ENCODE measurements at regions not wholly inside any gene's neighbourhood (a gene's known extent, or its start where the extent isn't known, plus 50 kb on each side); places are given as distances from the start of the nearest gene placed in this dataset.

- H3K4me3 Mint-ChIP-seq, result no peak overlapping the region
Observed at GRCh38 chr5:136924490-136924889, 559.1 kb upstream of the TRPC7 start.

GRCh38 chr5:136910625-136911024 lies 545.3 kb upstream of the TRPC7 start:
- intact Hi-C loops (cut with micrococcal nuclease), result no loop called here
- POLR2A ChIA-PET, result no interaction called here
- Mint-ChIP-seq H3K36me3 (no peaks in the 10 kb centered on the region), H3K9me3 (peaks cover 3% of the 10 kb centered on the region), H3K4me1 (ENCODE audit: low read depth) (no peaks in the 10 kb centered on the region), H3K27me3 (no peaks in the 10 kb centered on the region), H3K4me3 (no peak overlapping the region), H3K27ac (no peak overlapping the region)
- CTCF ChIA-PET, result no interaction called here
- no peak for DNase-seq

More at GRCh38 chr5:136924490-136924889, 559.1 kb upstream of the TRPC7 start:
- Mint-ChIP-seq H3K27ac (no peak overlapping the region), H3K9me3 (peaks cover 9% of the 10 kb centered on the region), H3K27me3 (no peaks in the 10 kb centered on the region), H3K4me1 (ENCODE audit: low read depth) (no peaks in the 10 kb centered on the region), H3K36me3 (no peaks in the 10 kb centered on the region)
- ChIA-PET POLR2A (no interaction called here), CTCF (no interaction called here)
- intact Hi-C loops (cut with micrococcal nuclease), result no loop called here
- DNase-seq, result no peak

GRCh38 chr5:136909906-136910305 lies 544.6 kb upstream of the TRPC7 start:
- intact Hi-C loops (cut with micrococcal nuclease), result no loop called here
- no peaks in the 10 kb centered on the region for H3K36me3 Mint-ChIP-seq
- no peak overlapping the region for H3K4me3 Mint-ChIP-seq
- peaks cover 3% of the 10 kb centered on the region for H3K9me3 Mint-ChIP-seq
- H3K27me3 Mint-ChIP-seq, result no peaks in the 10 kb centered on the region
- H3K27ac Mint-ChIP-seq, result no peak overlapping the region
- ChIA-PET CTCF (no interaction called here), POLR2A (no interaction called here)
- no peak for DNase-seq
- H3K4me1 Mint-ChIP-seq (ENCODE audit: low read depth), result no peaks in the 10 kb centered on the region

- DNase-seq, result no peak
- intact Hi-C loops (cut with micrococcal nuclease), result no loop called here
- no peaks in the 10 kb centered on the region for H3K9me3 Mint-ChIP-seq
- CTCF ChIA-PET, result no interaction called here
- no peaks in the 10 kb centered on the region for H3K4me1 Mint-ChIP-seq (ENCODE audit: low read depth)
- no peaks in the 10 kb centered on the region for H3K27me3 Mint-ChIP-seq
- no peaks in the 10 kb centered on the region for H3K36me3 Mint-ChIP-seq
- H3K27ac Mint-ChIP-seq, result no peak overlapping the region
- POLR2A ChIA-PET, result no interaction called here
- no peak overlapping the region for H3K4me3 Mint-ChIP-seq
Observed at GRCh38 chr5:136907371-136907770, 542.0 kb upstream of the TRPC7 start.

GRCh38 chr5:136906545-136906944 lies 541.2 kb upstream of the TRPC7 start:
- intact Hi-C loops (cut with micrococcal nuclease), result no loop called here

GRCh38 chr5:136905571-136905970 lies 540.2 kb upstream of the TRPC7 start:
- Mint-ChIP-seq H3K9me3 (peaks cover 5% of the 10 kb centered on the region), H3K27ac (no peak overlapping the region), H3K4me1 (ENCODE audit: low read depth) (no peaks in the 10 kb centered on the region), H3K36me3 (no peaks in the 10 kb centered on the region), H3K27me3 (no peaks in the 10 kb centered on the region), H3K4me3 (no peak overlapping the region)
- ChIA-PET POLR2A (no interaction called here), CTCF (no interaction called here)
- no peak for DNase-seq
- intact Hi-C loops (cut with micrococcal nuclease), result no loop called here

More at GRCh38 chr5:136906545-136906944, 541.2 kb upstream of the TRPC7 start:
- H3K4me1 Mint-ChIP-seq (ENCODE audit: low read depth), result no peaks in the 10 kb centered on the region
- DNase-seq, result no peak
- no peak overlapping the region for H3K27ac Mint-ChIP-seq
- no peaks in the 10 kb centered on the region for H3K27me3 Mint-ChIP-seq
- H3K36me3 Mint-ChIP-seq, result no peaks in the 10 kb centered on the region
- CTCF ChIA-PET, result no interaction called here
- POLR2A ChIA-PET, result no interaction called here
- H3K9me3 Mint-ChIP-seq, result no peaks in the 10 kb centered on the region
- H3K4me3 Mint-ChIP-seq, result no peak overlapping the region

- intact Hi-C loops (cut with micrococcal nuclease), result no loop called here
- H3K36me3 Mint-ChIP-seq, result no peaks in the 10 kb centered on the region
- POLR2A ChIA-PET, result no interaction called here
Observed at GRCh38 chr5:136894070-136894469, 528.7 kb upstream of the TRPC7 start.

GRCh38 chr5:136892000-136892399 lies 526.7 kb upstream of the TRPC7 start:
- no peaks in the 10 kb centered on the region for H3K27me3 Mint-ChIP-seq
- no peak overlapping the region for H3K27ac Mint-ChIP-seq
- H3K36me3 Mint-ChIP-seq, result no peaks in the 10 kb centered on the region
- CTCF ChIA-PET, result no interaction called here
- POLR2A ChIA-PET, result no interaction called here
- H3K9me3 Mint-ChIP-seq, result no peaks in the 10 kb centered on the region
- DNase-seq, result no peak
- intact Hi-C loops (cut with micrococcal nuclease), result no loop called here
- no peak overlapping the region for H3K4me3 Mint-ChIP-seq
- no peaks in the 10 kb centered on the region for H3K4me1 Mint-ChIP-seq (ENCODE audit: low read depth)

More at GRCh38 chr5:136894070-136894469, 528.7 kb upstream of the TRPC7 start:
- Mint-ChIP-seq H3K9me3 (peaks cover 5% of the 10 kb centered on the region), H3K4me1 (ENCODE audit: low read depth) (no peaks in the 10 kb centered on the region), H3K27ac (no peak overlapping the region), H3K4me3 (no peak overlapping the region), H3K27me3 (no peaks in the 10 kb centered on the region)
- DNase-seq, result no peak
- CTCF ChIA-PET, result no interaction called here

GRCh38 chr5:136891175-136891972 lies 526.0 kb upstream of the TRPC7 start:
- no peak for DNase-seq
- Mint-ChIP-seq H3K27me3 (no peaks in the 10 kb centered on the region), H3K27ac (no peak overlapping the region), H3K36me3 (no peaks in the 10 kb centered on the region), H3K9me3 (no peaks in the 10 kb centered on the region), H3K4me1 (ENCODE audit: low read depth) (no peaks in the 10 kb centered on the region), H3K4me3 (no peak overlapping the region)
- intact Hi-C loops (cut with micrococcal nuclease), result no loop called here
- POLR2A ChIA-PET, result no interaction called here
- CTCF ChIA-PET, result no interaction called here

GRCh38 chr5:136890431-136891148 lies 525.2 kb upstream of the TRPC7 start:
- H3K27ac Mint-ChIP-seq, result no peak overlapping the region
- no peaks in the 10 kb centered on the region for H3K4me1 Mint-ChIP-seq (ENCODE audit: low read depth)
- no peaks in the 10 kb centered on the region for H3K36me3 Mint-ChIP-seq
- no peaks in the 10 kb centered on the region for H3K27me3 Mint-ChIP-seq
- intact Hi-C loops (cut with micrococcal nuclease), result no loop called here
- no peaks in the 10 kb centered on the region for H3K9me3 Mint-ChIP-seq
- ChIA-PET POLR2A (no interaction called here), CTCF (no interaction called here)
- no peak overlapping the region for H3K4me3 Mint-ChIP-seq
- DNase-seq, result no peak

- Mint-ChIP-seq H3K36me3 (no peaks in the 10 kb centered on the region), H3K4me1 (ENCODE audit: low read depth) (no peaks in the 10 kb centered on the region), H3K4me3 (no peak overlapping the region), H3K27ac (no peak overlapping the region), H3K9me3 (peaks cover 8% of the 10 kb centered on the region), H3K27me3 (no peaks in the 10 kb centered on the region)
- ChIA-PET POLR2A (no interaction called here), CTCF (no interaction called here)
- DNase-seq, result no peak
- intact Hi-C loops (cut with micrococcal nuclease), result no loop called here
Observed at GRCh38 chr5:136886608-136887007, 521.3 kb upstream of the TRPC7 start.

- CTCF ChIA-PET, result no interaction called here
- intact Hi-C loops (cut with micrococcal nuclease), result no loop called here
Observed at GRCh38 chr5:136864960-136865359, 499.6 kb upstream of the TRPC7 start.

GRCh38 chr5:136856648-136857047 lies 491.3 kb upstream of the TRPC7 start:
- intact Hi-C loops (cut with micrococcal nuclease), result no loop called here
- Mint-ChIP-seq H3K9me3 (peaks cover 4% of the 10 kb centered on the region), H3K27ac (no peak overlapping the region), H3K4me3 (no peak overlapping the region), H3K4me1 (ENCODE audit: low read depth) (no peaks in the 10 kb centered on the region), H3K27me3 (peaks cover 2% of the 10 kb centered on the region), H3K36me3 (no peaks in the 10 kb centered on the region)
- CTCF ChIA-PET, result no interaction called here
- POLR2A ChIA-PET, result no interaction called here
- no peak for DNase-seq

More at GRCh38 chr5:136864960-136865359, 499.6 kb upstream of the TRPC7 start:
- POLR2A ChIA-PET, result no interaction called here
- Mint-ChIP-seq H3K9me3 (no peaks in the 10 kb centered on the region), H3K4me3 (no peak overlapping the region), H3K4me1 (ENCODE audit: low read depth) (no peaks in the 10 kb centered on the region), H3K27ac (no peak overlapping the region), H3K27me3 (peaks cover 2% of the 10 kb centered on the region), H3K36me3 (no peaks in the 10 kb centered on the region)
- DNase-seq, result no peak
